ENCODE measurements at regions not wholly inside any gene's neighbourhood (a gene's known extent, or its start where the extent isn't known, plus 50 kb on each side); places are given as distances from the start of the nearest gene placed in this dataset.

DNA sequence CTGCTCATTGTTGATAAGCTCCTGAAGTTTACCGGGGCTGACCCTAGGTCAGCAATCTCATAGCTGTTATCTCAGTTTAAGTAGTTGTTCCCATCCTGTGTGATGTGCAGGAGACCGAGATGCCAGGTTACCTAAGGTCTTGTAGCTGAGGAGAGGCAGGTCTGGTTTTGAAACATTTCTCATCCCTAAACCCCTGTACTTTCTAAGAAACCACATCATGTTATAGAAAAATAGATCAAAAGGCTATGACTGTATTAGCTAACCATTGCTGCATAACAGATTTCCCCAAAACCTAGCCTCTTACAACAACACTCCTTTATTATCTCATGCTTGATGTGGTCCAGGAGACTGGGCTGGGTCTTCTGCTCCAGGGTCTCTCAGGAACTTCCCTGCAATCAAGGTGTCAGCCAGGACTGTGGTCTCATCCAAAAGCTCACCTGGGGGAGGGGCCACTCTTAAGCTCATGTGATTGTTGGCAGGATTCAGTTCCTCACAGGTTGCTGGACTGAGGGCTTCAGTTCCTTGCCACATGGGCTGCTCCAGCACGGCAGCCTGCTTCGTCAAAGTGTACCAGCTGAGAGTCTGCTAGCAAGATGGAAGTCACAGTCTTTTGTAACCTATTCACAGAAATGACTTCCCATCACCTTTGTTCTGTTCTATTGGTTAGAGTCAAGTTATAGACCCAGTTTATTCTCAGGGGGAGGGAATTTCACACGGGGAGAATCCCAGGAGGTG, 60.9 kb upstream of the CLCN4 start:
- no peaks in the 10 kb centered on the region for H3K27me3 ChIP-seq (ENCODE audit: control insufficient read depth, insufficient read depth, low read length)
- in situ Hi-C loops (cut with MboI; ENCODE audit: low sequenced_read_pairs) (no loop called here), dilution Hi-C loops (cut with HindIII; ENCODE audit: low sequenced_read_pairs, unreplicated experiment) (no loop called here), intact Hi-C loops (cut with micrococcal nuclease) (no loop called here)
- TF ChIP-seq CEBPB (IDR thresholded peaks at IDR 0.05; ENCODE audit: low read depth, low read length) = no peak
- TF ChIP-seq, protein P1, sequence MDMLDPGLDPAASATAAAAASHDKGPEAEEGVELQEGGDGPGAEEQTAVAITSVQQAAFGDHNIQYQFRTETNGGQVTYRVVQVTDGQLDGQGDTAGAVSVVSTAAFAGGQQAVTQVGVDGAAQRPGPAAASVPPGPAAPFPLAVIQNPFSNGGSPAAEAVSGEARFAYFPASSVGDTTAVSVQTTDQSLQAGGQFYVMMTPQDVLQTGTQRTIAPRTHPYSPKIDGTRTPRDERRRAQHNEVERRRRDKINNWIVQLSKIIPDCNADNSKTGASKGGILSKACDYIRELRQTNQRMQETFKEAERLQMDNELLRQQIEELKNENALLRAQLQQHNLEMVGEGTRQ (IDR thresholded peaks at IDR 0.05; ENCODE audit: low read depth, low read length) = no peak
- TF ChIP-seq MAFK (IDR thresholded peaks at IDR 0.05; ENCODE audit: low read depth, low read length) = no peak
- no peak for TF ChIP-seq RFX5 (IDR thresholded peaks at IDR 0.05; ENCODE audit: low read depth, low read length)
- no peak for TF ChIP-seq POLR2A (IDR thresholded peaks at IDR 0.05; ENCODE audit: low read depth, low read length)
- no peak for TF ChIP-seq MAZ (IDR thresholded peaks at IDR 0.05; ENCODE audit: borderline replicate concordance, low read depth, low read length)
- TF ChIP-seq RCOR1 (IDR thresholded peaks at IDR 0.05; ENCODE audit: insufficient replicate concordance, low read length) = no peak
- no peak for TF ChIP-seq MXI1 (IDR thresholded peaks at IDR 0.05; ENCODE audit: borderline replicate concordance, low read depth, low read length)
- no peak for TF ChIP-seq NFE2L2 (IDR thresholded peaks at IDR 0.05; ENCODE audit: low read depth, low read length)
- TF ChIP-seq CHD1 (IDR thresholded peaks at IDR 0.05; ENCODE audit: low read depth, low read length) = no peak
- TF ChIP-seq, protein P2, sequence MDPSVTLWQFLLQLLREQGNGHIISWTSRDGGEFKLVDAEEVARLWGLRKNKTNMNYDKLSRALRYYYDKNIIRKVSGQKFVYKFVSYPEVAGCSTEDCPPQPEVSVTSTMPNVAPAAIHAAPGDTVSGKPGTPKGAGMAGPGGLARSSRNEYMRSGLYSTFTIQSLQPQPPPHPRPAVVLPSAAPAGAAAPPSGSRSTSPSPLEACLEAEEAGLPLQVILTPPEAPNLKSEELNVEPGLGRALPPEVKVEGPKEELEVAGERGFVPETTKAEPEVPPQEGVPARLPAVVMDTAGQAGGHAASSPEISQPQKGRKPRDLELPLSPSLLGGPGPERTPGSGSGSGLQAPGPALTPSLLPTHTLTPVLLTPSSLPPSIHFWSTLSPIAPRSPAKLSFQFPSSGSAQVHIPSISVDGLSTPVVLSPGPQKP (IDR thresholded peaks at IDR 0.05; ENCODE audit: borderline replicate concordance, low read depth, low read length) = no peak
- TF ChIP-seq BHLHE40 (IDR thresholded peaks at IDR 0.05; ENCODE audit: low read depth, low read length) = no peak
- TF ChIP-seq RAD21 (IDR thresholded peaks at IDR 0.05; ENCODE audit: low read length) = no peak
- TF ChIP-seq, protein P3, sequence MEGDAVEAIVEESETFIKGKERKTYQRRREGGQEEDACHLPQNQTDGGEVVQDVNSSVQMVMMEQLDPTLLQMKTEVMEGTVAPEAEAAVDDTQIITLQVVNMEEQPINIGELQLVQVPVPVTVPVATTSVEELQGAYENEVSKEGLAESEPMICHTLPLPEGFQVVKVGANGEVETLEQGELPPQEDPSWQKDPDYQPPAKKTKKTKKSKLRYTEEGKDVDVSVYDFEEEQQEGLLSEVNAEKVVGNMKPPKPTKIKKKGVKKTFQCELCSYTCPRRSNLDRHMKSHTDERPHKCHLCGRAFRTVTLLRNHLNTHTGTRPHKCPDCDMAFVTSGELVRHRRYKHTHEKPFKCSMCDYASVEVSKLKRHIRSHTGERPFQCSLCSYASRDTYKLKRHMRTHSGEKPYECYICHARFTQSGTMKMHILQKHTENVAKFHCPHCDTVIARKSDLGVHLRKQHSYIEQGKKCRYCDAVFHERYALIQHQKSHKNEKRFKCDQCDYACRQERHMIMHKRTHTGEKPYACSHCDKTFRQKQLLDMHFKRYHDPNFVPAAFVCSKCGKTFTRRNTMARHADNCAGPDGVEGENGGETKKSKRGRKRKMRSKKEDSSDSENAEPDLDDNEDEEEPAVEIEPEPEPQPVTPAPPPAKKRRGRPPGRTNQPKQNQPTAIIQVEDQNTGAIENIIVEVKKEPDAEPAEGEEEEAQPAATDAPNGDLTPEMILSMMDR (conservative IDR thresholded peaks at IDR 0.05; ENCODE audit: low read depth, low read length) = no peak
- TF ChIP-seq SMC3 (IDR thresholded peaks at IDR 0.05; ENCODE audit: low read depth, low read length) = no peak
- H3K27ac ChIP-seq (ENCODE audit: insufficient read depth, low read length) = no peak overlapping the region
- no peak overlapping the region for H4K8ac ChIP-seq (ENCODE audit: low read depth in 2 of 2, low read length in 2 of 2)
- no peak overlapping the region for H4K5ac ChIP-seq (ENCODE audit: low read depth, low read length)
- no peaks in the 10 kb centered on the region for H4K20me1 ChIP-seq (ENCODE audit: insufficient read depth, low read length)
- no peak overlapping the region for H3K4me2 ChIP-seq (ENCODE audit: low read depth, low read length)
- no CpG with 5 or more reads among the region's 5 CpGs for WGBS, 2 experiments (ENCODE audit: extremely low coverage in 2 of 2, insufficient read length in 1 of 2)
- H3K4ac ChIP-seq (ENCODE audit: low read depth, low read length) = no peak overlapping the region
- H3K56ac ChIP-seq (ENCODE audit: extremely low read depth, insufficient read depth, low read length) = no peak overlapping the region
- peaks cover 5% of the 10 kb centered on the region; the same call in 1 of the 2 replicates for H3K9me1 ChIP-seq (ENCODE audit: insufficient read depth, low read length)
- no peak overlapping the region for H2BK120ac ChIP-seq (ENCODE audit: low read depth, low read length)
- no peak overlapping the region for H2AFZ ChIP-seq (replicated peaks; ENCODE audit: low read length, poor library complexity)
- DNase-seq (no peak), ATAC-seq (ENCODE audit: low read depth) (no peak)
- no peak overlapping the region for H4K91ac ChIP-seq (ENCODE audit: insufficient read depth, low read depth, low read length)
- H2BK15ac ChIP-seq (ENCODE audit: low read depth, low read length) = no peak overlapping the region
- no peak overlapping the region for H2BK5ac ChIP-seq (ENCODE audit: low read depth, low read length, poor library complexity, severe bottlenecking)
- no TSS peak for BruUV-seq (replicated peaks)
- no peak overlapping the region for H3K23ac ChIP-seq (ENCODE audit: low read depth, low read length)
- no peaks in the 10 kb centered on the region for H3K9me3 ChIP-seq (ENCODE audit: control insufficient read depth, insufficient read depth, low read length)
- ChIA-PET CTCF (no interaction called here), POLR2A (ENCODE audit: unreplicated experiment) (no interaction called here)
- no peak overlapping the region for H3K14ac ChIP-seq (replicated peaks; ENCODE audit: low read depth, low read length)
- no peak overlapping the region for H2AK9ac ChIP-seq (replicated peaks; ENCODE audit: low read depth, low read length, poor library complexity)
- H3K79me1 ChIP-seq (ENCODE audit: low read depth in 1 of 2, low read length in 2 of 2) = peaks cover 0 to 8% of the 10 kb centered on the region in 2 experiments; a peak in 1 of 4 replicates
- peaks cover 25% of the 10 kb centered on the region for H3K36me3 ChIP-seq (ENCODE audit: control insufficient read depth, insufficient read depth, low read length)
- H3K9ac ChIP-seq (ENCODE audit: low read depth, low read length) = no peak overlapping the region
- H2BK20ac ChIP-seq (ENCODE audit: low read depth, low read length) = no peak overlapping the region
- no peak overlapping the region for H3K4me3 ChIP-seq (ENCODE audit: insufficient read depth, low read depth, low read length)
- no peak overlapping the region for H3K18ac ChIP-seq (ENCODE audit: low read depth, low read length)
- H2AK5ac ChIP-seq (ENCODE audit: low read depth, low read length) = no peak overlapping the region
- no peaks in the 10 kb centered on the region for H3K4me1 ChIP-seq (ENCODE audit: control insufficient read depth, insufficient read depth, low read length)

Data from IMR-90 (cell line).